GM18868 (cell line): ENCODE measurements at regions not wholly inside any gene's neighbourhood (a gene's known extent, or its start where the extent isn't known, plus 50 kb on each side); places are given as distances from the start of the nearest gene placed in this dataset.

Experiments used
- ATAC-seq: cut with Tn5 transposase; IDR thresholded peaks from one replicate; pipeline ENCODE4 v1.9.1; 2021; ENCODE audit warnings: mild to moderate bottlenecking, moderate library complexity; ENCODE audit not compliant: unreplicated experiment

DNA sequence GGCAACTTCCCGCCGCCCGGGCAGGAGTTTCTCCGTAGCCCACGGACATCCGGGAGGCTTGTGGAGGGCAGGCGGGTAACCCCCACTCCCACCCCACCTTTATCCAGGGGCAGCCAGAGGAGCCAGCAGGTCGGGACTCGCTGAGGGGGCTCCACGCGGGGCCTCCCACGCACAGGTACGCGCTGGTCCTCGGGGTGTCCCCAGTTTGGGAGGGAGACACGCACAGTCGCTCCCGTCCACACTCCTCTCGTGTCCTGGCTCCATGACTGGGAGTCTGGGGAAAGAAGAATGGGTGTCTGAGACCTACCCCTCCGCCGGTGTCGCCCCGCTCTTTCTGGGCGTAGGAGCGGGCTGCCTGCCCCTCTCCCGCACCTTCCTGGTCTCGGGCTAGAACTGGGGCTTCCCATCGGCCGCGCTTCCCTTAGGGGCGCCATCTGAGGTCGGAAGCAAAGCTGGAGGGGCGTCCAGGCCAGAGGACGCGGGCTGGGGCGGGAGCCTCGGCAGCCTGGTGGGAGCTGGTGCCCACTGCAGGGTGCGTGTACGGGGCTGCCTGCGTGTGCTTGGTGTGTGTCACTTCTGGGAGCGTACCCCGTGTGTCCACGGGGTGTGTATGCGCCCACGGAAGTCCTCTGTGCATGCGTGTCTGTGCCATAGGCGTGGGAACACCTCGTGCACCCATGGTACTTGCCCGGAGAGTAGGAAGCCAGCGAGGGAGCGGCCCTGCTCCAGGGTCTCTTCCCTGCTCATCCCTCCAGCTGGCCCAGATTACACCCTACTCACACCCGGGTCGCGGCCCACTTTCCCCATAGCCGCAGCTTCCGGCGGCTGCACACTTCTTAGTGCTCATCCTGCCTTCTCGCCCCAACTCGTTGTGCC is 73.0 kb upstream of the LEP start:
- ATAC-seq: no peak

DNA sequence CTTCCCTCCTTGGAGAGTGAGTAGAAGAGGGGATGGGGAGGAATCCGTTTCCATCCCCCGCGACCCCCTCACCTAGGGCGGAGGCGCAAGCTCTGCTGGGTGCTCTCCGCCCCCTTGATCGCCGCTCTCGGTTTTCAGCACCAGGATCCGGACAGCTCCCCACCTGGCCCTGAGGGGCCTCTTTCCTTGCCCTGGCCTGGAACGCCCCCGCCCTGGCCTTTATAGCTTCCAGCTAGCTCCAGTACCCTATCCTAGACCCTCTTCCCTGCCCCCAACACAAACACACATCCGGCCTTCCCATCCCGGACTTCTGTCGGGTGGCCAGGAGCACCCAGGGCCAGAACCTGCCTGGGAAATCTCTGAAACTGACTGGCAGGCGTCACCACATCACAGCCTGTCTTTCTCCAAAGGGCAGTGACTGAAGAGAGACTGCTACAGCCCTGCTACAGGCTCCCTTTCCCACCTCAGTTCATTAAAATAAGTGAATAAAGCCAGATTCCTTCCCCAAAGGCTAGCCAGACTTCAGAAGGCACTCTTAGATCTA is 72.3 kb upstream of the LEP start:
- no peak for ATAC-seq

DNA sequence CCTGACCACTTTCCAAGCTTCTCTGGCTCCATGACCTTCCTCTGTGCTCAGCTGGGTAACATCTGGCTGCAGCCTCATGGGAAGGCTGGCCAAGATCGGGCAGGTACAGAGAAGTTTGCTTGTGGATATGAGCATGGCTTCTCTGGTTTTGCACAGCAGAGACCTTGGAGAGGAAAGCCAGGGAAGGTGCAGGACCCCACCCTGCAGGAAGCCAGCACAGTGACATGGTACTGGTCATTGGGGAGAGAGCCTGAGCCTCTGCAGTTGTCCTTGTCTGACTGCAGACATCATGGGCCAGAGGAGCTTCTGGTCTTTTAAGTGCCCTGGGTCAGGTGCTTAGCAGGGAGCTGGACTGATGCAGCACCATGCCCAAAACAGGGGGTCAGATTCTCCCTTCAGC is 70.6 kb upstream of the LEP start:
- no peak for ATAC-seq

DNA sequence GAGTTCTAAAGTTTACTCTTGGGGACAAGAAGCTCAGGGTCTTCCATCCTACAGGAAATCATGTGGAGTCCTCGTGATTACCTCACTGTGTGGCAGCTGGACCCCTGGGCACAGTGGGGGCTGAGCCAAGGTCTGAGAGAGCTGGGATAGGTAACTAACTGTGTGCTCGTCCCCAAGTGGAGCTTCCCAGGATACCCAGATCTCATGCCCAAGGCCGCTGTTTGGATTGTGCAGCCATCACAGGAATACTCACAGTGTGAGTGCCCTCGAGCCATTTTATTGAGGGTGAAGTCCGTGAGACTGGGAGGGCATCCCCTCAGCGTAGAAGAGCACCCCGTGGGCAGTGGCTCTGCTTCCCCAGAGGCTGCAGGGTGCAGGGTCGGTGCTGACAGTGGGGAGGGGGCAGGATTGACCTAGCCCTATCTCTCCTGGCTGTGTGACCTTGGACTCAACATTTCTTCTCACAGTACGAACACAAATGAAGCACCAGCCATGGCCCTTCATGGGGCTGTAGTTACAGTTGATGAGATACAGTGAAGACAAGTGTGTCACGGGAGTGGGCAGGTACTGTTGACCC is 69.6 kb upstream of the LEP start:
- no peak for ATAC-seq

DNA sequence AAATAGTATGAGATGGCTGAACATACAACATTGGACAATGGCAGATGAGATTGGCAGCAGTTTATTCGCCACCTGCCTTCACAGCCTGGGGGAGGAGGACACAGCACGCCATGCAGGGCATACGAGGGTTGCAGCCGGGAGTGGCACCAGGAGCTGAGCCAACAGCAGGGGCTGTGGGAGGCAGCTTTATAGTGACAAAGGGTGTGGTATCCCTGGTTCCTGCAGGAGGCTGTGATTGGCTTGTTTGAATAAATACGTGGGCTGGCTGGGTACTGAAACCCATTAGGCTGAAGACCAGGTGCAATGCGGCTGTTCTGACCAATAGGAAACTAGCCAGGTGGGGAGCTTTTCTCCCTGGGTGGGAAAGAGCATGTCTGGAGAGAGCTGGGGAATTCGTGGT is 68.9 kb upstream of the LEP start:
- no peak for ATAC-seq

DNA sequence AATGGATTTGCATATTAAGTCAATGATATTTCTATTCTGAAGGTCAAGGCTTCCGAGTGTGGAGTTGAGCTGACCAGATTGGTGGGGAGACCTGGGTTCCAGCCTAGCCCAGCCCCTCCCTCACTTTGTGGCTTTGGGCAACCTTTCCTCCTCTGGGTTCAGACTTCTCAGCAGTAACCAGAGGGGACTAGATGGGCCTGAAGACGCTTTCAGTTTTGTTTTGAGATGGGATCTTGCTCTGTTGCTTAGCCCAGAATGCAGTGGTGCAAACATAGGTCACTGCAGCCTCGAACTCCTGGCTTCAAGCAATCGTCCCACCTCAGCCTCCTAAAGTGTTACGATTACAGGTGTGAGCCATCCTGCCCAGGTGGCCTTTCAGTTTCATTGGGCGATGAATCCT is 68.1 kb upstream of the LEP start:
- peak; percentile 56 for ATAC-seq

DNA sequence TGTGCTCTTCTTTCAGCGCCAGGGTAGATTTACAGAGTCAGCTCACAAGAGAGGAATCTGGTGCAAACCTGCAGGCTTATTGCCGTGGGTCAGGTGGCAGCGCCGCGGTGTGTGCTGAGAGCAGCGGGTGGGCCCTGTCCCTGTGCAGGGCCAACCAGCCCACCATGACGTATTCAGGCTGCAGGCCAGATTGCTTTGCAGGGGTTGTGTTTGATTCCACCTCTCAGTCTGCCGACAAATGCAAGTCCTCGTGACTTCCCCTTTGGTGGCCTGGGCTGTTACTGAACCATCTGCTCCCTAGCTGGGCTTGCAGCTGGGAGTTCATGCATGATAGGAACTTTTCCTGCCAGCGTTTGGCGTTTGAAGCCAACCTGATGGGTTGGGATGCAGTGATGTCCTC is 66.7 kb upstream of the LEP start:
- ATAC-seq: no peak

DNA sequence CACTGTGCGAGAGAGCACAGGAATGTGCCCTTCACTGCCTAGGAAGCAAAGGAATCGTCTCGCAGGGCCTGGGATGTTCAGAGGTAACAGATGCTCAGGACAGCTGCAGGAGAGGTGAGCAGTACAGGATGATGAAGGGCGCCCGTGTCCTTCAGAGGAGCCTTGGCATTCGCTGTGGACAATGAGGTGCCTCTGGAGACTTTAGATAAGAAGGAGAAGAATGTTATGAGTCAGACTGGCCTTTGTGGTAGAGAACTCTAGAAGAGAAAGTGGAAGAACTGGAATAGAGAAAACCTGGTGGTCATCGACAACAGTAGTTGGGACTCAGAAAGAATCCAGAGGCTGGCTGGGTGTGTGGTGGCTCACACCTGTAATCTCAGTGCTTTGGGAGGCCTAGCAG is 64.4 kb upstream of the LEP start:
- no peak for ATAC-seq

DNA sequence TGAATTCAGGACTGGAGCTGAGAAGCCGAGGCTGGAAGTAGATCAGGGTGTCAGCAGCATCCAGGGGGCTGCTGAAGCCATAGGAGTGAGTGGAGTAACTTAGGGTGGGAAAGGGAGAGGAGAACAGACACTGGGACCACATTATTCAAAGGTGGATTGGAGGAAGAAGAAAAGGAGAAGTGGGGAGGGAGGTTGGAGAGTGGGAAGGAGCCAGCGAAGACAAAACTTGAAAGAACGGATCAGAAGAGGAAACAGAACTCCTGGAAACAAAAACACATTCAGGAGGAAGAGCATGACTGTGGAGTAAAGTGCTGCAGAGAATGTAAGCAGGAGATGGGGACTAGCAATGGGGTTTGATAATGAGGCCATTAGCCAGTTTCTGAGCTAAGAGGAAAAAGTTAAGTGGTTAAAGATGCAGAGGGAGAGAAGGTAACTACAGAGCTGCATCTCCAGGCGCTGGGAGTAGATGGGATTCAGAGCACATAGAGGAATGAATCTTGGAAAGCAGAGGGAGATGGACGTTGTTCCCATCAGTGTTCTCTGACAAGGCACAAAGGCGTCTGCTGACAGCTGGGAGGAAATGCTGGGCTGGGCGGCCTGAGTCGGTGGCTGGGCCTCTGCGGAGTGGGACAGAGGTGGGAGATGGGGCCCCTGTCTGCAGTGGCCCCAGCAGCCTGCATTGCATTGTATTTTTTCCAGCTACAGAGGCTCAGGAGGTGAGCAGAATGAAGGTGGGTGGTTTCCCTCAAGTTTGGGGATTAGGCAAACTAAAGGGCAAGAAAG is 63.1 kb upstream of the LEP start:
- no peak for ATAC-seq

DNA sequence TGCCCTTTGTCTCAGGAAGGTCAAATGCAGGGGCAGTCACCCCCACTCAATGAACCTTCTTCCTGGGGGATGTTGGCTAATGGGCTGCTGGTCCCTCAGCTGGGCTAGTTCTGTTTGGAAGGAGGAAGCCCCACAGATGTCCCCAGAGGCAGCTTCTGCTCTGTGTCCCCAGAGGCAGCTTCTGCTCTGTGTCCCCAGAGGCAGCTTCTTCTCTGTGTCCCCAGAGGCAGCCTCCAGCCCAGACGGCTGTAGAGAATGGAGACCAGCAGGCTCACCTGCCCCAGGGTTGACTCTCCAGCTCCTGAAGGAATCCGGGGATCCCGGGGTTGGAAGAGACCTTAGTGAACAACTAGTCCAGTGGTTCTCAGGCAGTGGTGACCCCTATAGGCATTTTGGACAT is 62.5 kb upstream of the LEP start:
- ATAC-seq: no peak

DNA sequence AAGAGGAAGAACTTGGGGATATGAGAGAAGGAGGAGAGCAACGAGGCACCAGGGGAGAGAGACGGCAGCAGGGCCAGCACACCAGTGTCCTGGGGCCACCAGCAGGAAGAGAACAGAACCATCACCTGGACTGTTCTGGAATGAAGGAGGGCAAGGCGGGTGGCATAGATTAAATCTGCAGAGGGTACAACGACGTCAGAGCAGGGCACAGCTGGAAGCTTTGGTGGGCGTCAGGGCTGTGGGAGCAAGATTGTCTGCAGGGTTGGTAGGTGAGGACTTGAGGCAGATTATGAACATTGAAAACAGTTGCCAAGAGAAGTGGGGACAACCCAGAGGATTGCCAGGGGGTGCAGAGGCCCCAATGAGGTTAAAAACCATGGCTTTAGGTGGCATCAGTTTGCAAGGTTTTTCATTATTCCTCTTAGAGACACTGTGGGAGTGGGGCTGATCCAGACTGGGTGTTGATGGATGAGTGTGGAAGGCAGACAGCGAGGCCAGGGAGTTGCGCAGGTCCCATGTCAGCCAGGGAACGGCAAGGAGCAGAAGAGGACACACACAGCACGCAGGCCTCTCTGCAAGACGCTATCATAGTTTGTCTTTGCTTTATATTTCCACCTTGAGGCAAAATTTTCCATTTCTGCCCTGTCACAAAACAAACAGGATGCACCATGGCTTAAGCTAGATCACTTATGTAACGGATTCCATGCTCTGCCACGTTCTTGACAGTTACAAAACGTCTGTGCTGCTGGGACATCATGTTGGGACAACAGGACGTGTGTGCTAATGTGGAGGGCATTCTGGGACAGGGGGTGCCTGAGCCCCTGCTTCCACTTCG is 52.5 kb upstream of the LEP start:
- no peak for ATAC-seq

DNA sequence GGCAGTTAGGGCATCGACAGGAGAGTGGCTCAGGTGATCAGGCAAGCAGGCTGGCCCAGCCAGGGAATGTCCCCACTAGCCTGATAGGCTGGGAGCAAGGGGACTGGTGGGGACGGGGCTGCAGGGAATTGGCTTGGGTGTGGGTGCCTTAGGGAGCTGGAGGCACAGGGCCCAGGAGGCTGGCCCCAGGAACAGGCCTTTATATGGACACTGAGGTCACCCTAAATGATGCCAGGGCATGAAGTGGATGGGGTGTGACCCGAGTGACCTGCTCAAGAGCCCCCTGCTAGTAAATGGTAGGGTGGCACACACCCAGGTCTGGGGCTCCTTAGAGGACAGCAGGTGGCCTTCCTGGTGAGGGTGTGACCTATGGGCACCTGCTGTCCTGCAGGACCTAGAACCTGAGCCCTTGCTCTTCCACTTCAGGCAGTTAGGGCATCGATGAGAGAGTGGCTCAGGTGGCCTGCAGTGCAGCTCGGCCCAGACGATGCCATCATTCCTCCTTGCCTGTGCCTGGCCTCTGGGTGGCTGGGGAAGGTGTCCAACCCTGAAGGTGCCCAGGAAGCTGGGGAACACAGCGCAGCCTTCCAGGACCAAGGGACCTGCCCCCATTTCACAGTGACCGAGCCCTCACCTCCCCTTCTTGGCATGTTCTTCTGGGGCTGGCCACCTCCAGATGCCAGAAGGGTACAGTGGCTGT is 51.7 kb upstream of the LEP start:
- ATAC-seq: no peak

DNA sequence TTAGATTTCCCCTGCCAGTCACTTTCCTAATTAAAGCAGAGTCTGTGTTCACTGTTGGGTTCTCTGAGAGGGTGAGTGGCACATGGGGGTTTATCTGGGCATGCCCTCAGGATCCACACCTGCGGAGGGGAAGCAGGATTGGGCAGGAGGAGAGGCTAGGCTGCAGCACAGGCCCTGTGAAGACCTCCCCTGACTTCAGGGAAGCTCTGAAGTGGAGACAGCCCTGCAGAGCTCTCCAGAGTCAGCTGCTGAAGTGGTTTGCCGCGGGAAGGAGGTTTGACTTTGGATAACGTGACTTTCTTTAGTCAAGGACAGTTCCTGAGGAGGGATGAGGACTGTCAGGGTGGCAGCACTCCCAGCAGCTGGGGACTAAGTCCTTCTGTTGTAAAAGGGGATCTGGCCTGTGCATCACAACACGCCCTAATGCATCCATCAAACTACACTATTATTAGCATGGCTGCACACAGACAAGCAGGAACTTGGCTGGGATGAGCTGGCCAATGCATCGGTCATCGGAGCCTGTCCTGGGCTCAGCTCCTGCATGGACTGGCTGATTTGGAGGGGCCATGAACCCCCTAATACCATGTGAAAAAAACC is 50.9 kb upstream of the LEP start:
- ATAC-seq: no peak

DNA sequence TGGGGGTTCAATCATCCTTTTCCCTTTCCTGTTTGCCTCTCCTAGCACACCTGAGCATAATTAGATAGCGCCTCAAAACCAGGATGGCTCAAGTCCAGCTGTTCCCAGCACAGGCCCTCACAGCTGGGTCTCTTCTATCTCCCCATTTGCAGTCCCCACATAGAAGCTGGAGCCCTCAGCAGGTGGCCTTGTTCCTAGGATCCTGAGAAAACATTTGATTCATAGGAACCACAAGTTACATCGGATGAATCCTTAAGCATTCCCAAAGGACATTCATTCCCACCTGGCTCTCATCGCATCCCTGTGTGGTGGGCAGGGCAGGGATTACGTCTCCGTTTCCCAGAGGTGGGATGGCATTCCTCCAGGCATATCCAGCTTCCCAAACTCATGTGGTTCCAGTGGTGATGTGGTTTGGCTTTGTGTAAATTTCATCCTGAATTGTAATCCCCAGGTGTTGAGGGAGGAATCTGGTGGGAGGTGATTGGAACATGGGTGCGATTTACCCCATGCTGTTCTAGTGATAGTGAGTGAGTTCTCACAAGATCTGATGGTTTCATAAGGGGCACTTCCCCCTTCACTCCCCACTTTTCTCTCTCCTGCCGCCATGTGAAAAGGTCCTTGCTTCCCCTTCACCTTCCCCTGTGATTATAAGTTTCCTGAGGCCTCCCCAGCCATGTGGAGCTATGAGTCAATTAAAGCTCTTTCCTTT is 49.8 kb upstream of the LEP start:
- ATAC-seq: no peak
